AG04450 (cell line): ENCODE measurements at regions not wholly inside any gene's neighbourhood (a gene's known extent, or its start where the extent isn't known, plus 50 kb on each side); places are given as distances from the start of the nearest gene placed in this dataset.

Source experiments
- CTCF ChIA-PET: fragments of 300-600, 350-600 bp; formaldehyde crosslinking; extraction: SDS; loops from one replicate; lab custom pipeline; 2022; ENCODE audit warnings: antibody characterized with exemption, inconsistent platforms; lab: Charles Lee
- POLR2A ChIA-PET: fragments of 350-600 bp; formaldehyde crosslinking; extraction: SDS; loops from one replicate; lab custom pipeline; 2021; ENCODE audit warnings: antibody characterized with exemption, inconsistent platforms; lab: Yijun Ruan, JAX
- DNase-seq: peaks from one replicate; pipeline ENCODE4 v3.0.0-alpha.2; 2011; ENCODE audit warnings: low read depth, low spot score
- H3K27ac ChIP-seq: one replicate; pipeline ENCODE4 v1.5.1; 2012; ENCODE audit warnings: low read depth, low read length, control low read depth
- H3K27me3 ChIP-seq: one replicate; pipeline ENCODE4 v1.6.0; 2012; ENCODE audit warnings: low read length; ENCODE audit not compliant: control insufficient read depth, insufficient read depth
- H3K4me3 ChIP-seq: 2 replicates; pipeline ENCODE4 v1.5.1; 2011; ENCODE audit warnings: mild to moderate bottlenecking, low read depth, low read length, control low read depth
- H3K9me3 ChIP-seq: 2 replicates; pipeline ENCODE4 v1.5.1; 2012; ENCODE audit warnings: low read length; ENCODE audit not compliant: control insufficient read depth, insufficient read depth
- TF ChIP-seq, protein P1 (sequence below): IDR thresholded peaks from 2 replicates; pipeline ENCODE4 v1.5.1; 2011; ENCODE audit warnings: low read depth, low read length, control low read depth, inconsistent platforms

DNA sequence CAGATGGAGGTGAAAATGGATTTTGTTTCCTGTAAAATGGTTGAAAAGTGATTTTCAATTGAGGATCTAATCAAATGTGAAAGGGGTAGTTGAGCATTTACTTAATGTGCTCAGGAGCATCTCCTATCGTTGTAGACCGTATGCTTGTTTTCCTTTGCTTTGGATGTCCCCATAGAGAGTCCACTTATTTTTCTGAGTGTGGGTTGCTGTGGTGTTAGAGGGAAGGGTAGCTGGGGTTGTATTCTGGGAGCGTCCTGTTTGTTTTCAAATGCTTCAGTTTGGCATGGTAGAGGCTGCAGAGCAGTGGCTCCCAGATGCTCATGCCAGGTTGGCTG is 154.1 kb downstream of the MAT2B start:
- ChIA-PET CTCF (interaction anchor here (1.2 kb wide), 1 partner anchor 845 kb away, joined by 4 read pairs; no protein-coding TSS in a partner anchor), POLR2A (interaction anchor here (1.1 kb wide), 1 partner anchor 222 kb away, joined by 4 read pairs; the partner anchor contains the start of gene CCNG1)
- Histone ChIP-seq H3K27ac (no peak overlapping the region), H3K4me3 (no peak overlapping the region), H3K9me3 (no peaks in the 10 kb centered on the region), H3K27me3 (no peaks in the 10 kb centered on the region)
- no peak for DNase-seq
- TF ChIP-seq, protein P1, sequence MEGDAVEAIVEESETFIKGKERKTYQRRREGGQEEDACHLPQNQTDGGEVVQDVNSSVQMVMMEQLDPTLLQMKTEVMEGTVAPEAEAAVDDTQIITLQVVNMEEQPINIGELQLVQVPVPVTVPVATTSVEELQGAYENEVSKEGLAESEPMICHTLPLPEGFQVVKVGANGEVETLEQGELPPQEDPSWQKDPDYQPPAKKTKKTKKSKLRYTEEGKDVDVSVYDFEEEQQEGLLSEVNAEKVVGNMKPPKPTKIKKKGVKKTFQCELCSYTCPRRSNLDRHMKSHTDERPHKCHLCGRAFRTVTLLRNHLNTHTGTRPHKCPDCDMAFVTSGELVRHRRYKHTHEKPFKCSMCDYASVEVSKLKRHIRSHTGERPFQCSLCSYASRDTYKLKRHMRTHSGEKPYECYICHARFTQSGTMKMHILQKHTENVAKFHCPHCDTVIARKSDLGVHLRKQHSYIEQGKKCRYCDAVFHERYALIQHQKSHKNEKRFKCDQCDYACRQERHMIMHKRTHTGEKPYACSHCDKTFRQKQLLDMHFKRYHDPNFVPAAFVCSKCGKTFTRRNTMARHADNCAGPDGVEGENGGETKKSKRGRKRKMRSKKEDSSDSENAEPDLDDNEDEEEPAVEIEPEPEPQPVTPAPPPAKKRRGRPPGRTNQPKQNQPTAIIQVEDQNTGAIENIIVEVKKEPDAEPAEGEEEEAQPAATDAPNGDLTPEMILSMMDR = no peak

DNA sequence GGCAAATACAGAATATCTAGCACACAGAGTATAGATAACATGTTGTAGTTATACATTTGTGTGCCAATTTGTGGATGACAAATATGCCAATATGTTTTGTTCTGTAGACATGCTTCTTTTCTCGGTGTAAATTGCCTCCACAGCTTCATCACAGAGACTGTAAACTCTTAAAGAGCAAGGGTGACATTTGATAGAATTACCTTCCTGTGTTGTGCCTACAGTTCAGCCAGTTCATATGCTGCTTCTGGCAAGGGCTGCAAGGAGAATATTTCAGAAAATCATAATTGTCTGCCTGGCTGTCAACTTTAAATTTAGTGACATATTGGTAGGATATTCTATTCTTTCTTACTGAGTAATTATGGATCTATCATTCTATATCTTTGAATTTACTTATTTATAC is 155.1 kb downstream of the MAT2B start:
- H3K9me3 ChIP-seq = no peaks in the 10 kb centered on the region
- no peaks in the 10 kb centered on the region for H3K27me3 ChIP-seq
- ChIA-PET POLR2A (interaction anchor here (1.1 kb wide), 1 partner anchor 223 kb away, joined by 4 read pairs; the partner anchor contains the start of gene CCNG1), CTCF (interaction anchor here (1.4 kb wide), 1 partner anchor 352 kb away, joined by 3 read pairs; no protein-coding TSS in a partner anchor)
- TF ChIP-seq, protein P1 = no peak
- no peak for DNase-seq
- H3K4me3 ChIP-seq = no peak overlapping the region
- H3K27ac ChIP-seq = no peak overlapping the region

DNA sequence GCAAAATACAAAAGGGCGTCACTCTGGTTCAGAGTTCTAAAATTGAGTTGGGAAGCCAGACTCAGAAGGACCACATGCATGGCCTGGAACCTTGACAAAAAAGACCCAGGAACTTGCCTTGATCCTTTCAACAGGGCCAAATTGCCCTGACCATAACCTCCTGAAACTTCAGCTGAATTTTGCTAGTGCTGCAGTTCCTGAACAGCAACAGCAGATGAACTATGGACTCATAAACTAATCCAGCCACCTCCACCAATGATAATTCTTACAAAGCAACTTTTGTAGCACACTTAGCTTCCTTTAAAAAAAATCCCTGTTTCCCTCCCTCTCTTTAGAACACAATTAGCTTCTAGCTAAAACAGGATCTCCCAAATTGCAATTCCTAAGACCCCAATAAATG is 155.9 kb downstream of the MAT2B start:
- POLR2A ChIA-PET = no interaction called here
- CTCF ChIA-PET = interaction anchor here (1.2 to 1.4 kb wide), 2 partner anchors 35 to 351 kb away, joined by 3 read pairs; no protein-coding TSS in a partner anchor
- Histone ChIP-seq H3K4me3 (no peak overlapping the region), H3K27me3 (no peaks in the 10 kb centered on the region), H3K9me3 (no peaks in the 10 kb centered on the region), H3K27ac (no peak overlapping the region)
- no peak for DNase-seq
- TF ChIP-seq, protein P1 = no peak

DNA sequence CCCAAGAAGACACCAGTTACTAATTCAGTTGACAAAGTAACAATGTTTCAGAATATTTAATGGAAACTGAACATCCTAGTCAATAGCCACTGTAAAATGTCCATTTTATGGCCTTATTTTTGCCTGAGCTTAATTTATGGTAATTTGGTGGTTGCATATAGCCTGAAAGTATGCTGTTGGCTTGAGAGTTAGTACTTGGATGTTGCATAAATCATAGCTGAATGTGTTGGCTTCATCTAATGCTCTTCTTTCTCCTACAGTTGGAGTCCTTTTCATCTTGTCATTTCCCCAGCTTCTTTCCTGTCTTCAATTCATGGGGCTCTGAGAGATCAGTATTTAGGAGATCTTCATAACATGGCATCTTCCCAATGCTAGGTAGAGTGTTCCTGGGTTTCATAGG is 164.6 kb downstream of the MAT2B start:
- H3K9me3 ChIP-seq = no peaks in the 10 kb centered on the region
- ChIA-PET CTCF (no interaction called here), POLR2A (no interaction called here)
- H3K4me3 ChIP-seq = no peak overlapping the region
- no peak for DNase-seq
- no peak overlapping the region for H3K27ac ChIP-seq
- TF ChIP-seq, protein P1 = no peak
- no peaks in the 10 kb centered on the region for H3K27me3 ChIP-seq

DNA sequence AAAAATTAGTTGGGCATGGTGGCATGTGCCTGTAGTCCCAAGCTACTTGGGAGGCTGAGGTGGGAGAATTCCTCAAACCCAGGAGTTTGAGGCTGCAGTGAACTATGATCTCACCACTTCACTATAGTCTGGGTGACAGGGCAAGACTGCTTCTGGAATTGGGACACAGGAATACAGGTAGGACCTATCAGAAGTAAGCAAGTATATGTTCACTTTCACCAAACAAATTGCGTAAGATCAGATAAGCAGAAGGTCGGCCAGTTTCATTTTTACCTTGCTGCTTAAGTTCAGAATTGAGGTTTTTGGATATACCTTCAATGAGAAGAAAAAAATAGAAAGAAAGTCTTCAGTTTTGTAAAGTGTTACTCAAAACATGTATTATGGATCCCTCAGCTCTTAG is 171.7 kb downstream of the MAT2B start:
- no peak overlapping the region for H3K4me3 ChIP-seq
- ChIA-PET POLR2A (no interaction called here), CTCF (interaction anchor here (1.0 kb wide), 1 partner anchor 19 kb away, joined by 3 read pairs; no protein-coding TSS in a partner anchor)
- no peaks in the 10 kb centered on the region for H3K27me3 ChIP-seq
- TF ChIP-seq, protein P1 = no peak
- no peak overlapping the region for H3K27ac ChIP-seq
- H3K9me3 ChIP-seq = no peaks in the 10 kb centered on the region
- DNase-seq = no peak
